SK-N-SH treated with all-trans-retinoic acid at 6 μM for 48 hours (cell line): ENCODE measurements at regions not wholly inside any gene's neighbourhood (a gene's known extent, or its start where the extent isn't known, plus 50 kb on each side); places are given as distances from the start of the nearest gene placed in this dataset.

ENCODE experiments used
- ATAC-seq: fragments of 200-7000 bp; cut with Tn5 transposase; 3 replicates; pipeline ENCODE4 v1.9.1; 2020; ENCODE audit warnings: mild to moderate bottlenecking, moderate library complexity
- ARNTL ChIP-seq: fragments of 450-650 bp; formaldehyde crosslinking; IDR thresholded peaks from 2 replicates; pipeline ENCODE4 v1.5.0; 2020; ENCODE audit warnings: low read depth, mild to moderate bottlenecking, moderate library complexity, borderline replicate concordance
- BACH2 ChIP-seq: fragments of 250-450 bp; sonication (Bioruptor Pico); IDR thresholded peaks from 2 replicates; pipeline ENCODE4 v1.9.0; 2021; ENCODE audit warnings: mild to moderate bottlenecking, borderline replicate concordance
- CREB5 ChIP-seq: fragments of 250-450 bp; sonication (Bioruptor Pico); IDR thresholded peaks from 2 replicates; pipeline ENCODE4 v1.5.1; 2020; ENCODE audit warnings: low read depth, mild to moderate bottlenecking, moderate library complexity
- CSDC2 ChIP-seq: fragments of 250-450 bp; sonication (Bioruptor Pico); IDR thresholded peaks from 2 replicates; pipeline ENCODE4 v1.5.0; 2020; ENCODE audit warnings: mild to moderate bottlenecking, moderate library complexity
- CSRNP3 ChIP-seq: fragments of 250-450 bp; sonication (Bioruptor Pico); IDR thresholded peaks from 2 replicates; pipeline ENCODE4 v1.5.1; 2021; ENCODE audit warnings: mild to moderate bottlenecking, moderate library complexity
- ESRRG ChIP-seq: fragments of 250-450 bp; sonication (Bioruptor Pico); IDR thresholded peaks from 2 replicates; pipeline ENCODE4 v1.6.1; 2021; ENCODE audit warnings: mild to moderate bottlenecking
- GLIS3 ChIP-seq: fragments of 250-450 bp; sonication (Bioruptor Pico); IDR thresholded peaks from 2 replicates; pipeline ENCODE4 v1.5.0; 2020; ENCODE audit warnings: mild to moderate bottlenecking, moderate library complexity
- ISL1 ChIP-seq: fragments of 250-450 bp; sonication (Bioruptor Pico); IDR thresholded peaks from 2 replicates; pipeline ENCODE4 v2.1.2; 2022; ENCODE audit warnings: mild to moderate bottlenecking, moderate library complexity
- PATZ1 ChIP-seq: fragments of 250-450 bp; sonication (Bioruptor Pico); IDR thresholded peaks from 2 replicates; pipeline ENCODE4 v1.8.0; 2020; ENCODE audit warnings: mild to moderate bottlenecking, moderate library complexity, borderline replicate concordance
- POU6F1 ChIP-seq: fragments of 250-450 bp; sonication (Bioruptor Pico); IDR thresholded peaks from 2 replicates; pipeline ENCODE4 v1.8.0; 2021; ENCODE audit warnings: low read depth, mild to moderate bottlenecking, moderate library complexity, borderline replicate concordance
- PPARA ChIP-seq: fragments of 250-450 bp; sonication (Bioruptor Pico); IDR thresholded peaks from 2 replicates; pipeline ENCODE4 v1.5.0; 2020; ENCODE audit warnings: mild to moderate bottlenecking, borderline replicate concordance
- SNAI2 ChIP-seq: fragments of 250-450 bp; sonication (Bioruptor Pico); IDR thresholded peaks from 2 replicates; pipeline ENCODE4 v1.5.0; 2020; ENCODE audit warnings: mild to moderate bottlenecking, moderate library complexity
- TCF4 ChIP-seq: fragments of 250-450 bp; sonication (Bioruptor Pico); IDR thresholded peaks from 2 replicates; pipeline ENCODE4 v1.8.0; 2021; ENCODE audit warnings: mild to moderate bottlenecking, moderate library complexity, borderline replicate concordance
- TOX ChIP-seq: fragments of 250-450 bp; sonication (Bioruptor Pico); IDR thresholded peaks from 2 replicates; pipeline ENCODE4 v1.8.0; 2021; ENCODE audit warnings: mild to moderate bottlenecking, moderate library complexity, borderline replicate concordance
- TSHZ2 ChIP-seq: fragments of 250-450 bp; sonication (Bioruptor Pico); IDR thresholded peaks from 2 replicates; pipeline ENCODE4 v1.5.0; 2020; ENCODE audit warnings: mild to moderate bottlenecking, moderate library complexity
- ZC3H10 ChIP-seq: fragments of 250-450 bp; sonication (Bioruptor Pico); IDR thresholded peaks from 2 replicates; pipeline ENCODE4 v1.5.1; 2021; ENCODE audit warnings: mild to moderate bottlenecking, moderate library complexity
- ZFP3 ChIP-seq: fragments of 250-450 bp; sonication (Bioruptor Pico); IDR thresholded peaks from 2 replicates; pipeline ENCODE4 v1.5.0; 2020; ENCODE audit warnings: mild to moderate bottlenecking, moderate library complexity
- ZFP30 ChIP-seq: fragments of 450-650 bp; formaldehyde crosslinking; IDR thresholded peaks from 2 replicates; pipeline ENCODE4 v1.5.0; 2022; ENCODE audit warnings: mild to moderate bottlenecking, moderate library complexity
- ZNF70 ChIP-seq: fragments of 450-650 bp; formaldehyde crosslinking; IDR thresholded peaks from 2 replicates; pipeline ENCODE4 v1.5.0; 2020; ENCODE audit warnings: mild to moderate bottlenecking, moderate library complexity
- ZNF8 ChIP-seq: fragments of 450-650 bp; formaldehyde crosslinking; IDR thresholded peaks from 2 replicates; pipeline ENCODE4 v1.5.0; 2020; ENCODE audit warnings: mild to moderate bottlenecking, moderate library complexity

GRCh38 chr15:46768287-46768686 lies 949.0 kb upstream of the SEMA6D start:
- TF ChIP-seq POU6F1 (CRISPR knock-in tag) (no peak), TCF4 (no peak), PPARA (CRISPR knock-in tag) (no peak), ARNTL (no peak), ZFP30 (CRISPR knock-in tag) (no peak), ZC3H10 (CRISPR knock-in tag) (no peak), CSRNP3 (no peak), ZNF70 (CRISPR knock-in tag) (no peak), BACH2 (CRISPR knock-in tag) (no peak), SNAI2 (no peak), PATZ1 (CRISPR knock-in tag) (no peak), TSHZ2 (no peak), ESRRG (no peak), CSDC2 (CRISPR knock-in tag) (no peak), GLIS3 (no peak), TOX (CRISPR knock-in tag) (no peak), ZFP3 (CRISPR knock-in tag) (no peak), CREB5 (CRISPR knock-in tag) (no peak), ISL1 (CRISPR knock-in tag) (no peak)
- no peak for ATAC-seq

GRCh38 chr15:46773016-46773415 lies 944.3 kb upstream of the SEMA6D start:
- TF ChIP-seq ARNTL (no peak), ZNF8 (CRISPR knock-in tag) (no peak), PPARA (CRISPR knock-in tag) (no peak), CSDC2 (CRISPR knock-in tag) (no peak)
- TF ChIP-seq, all 23 proteins: peak for 0
- no peak for ATAC-seq

GRCh38 chr15:46778876-46779275 lies 938.4 kb upstream of the SEMA6D start:
- no peak for TF ChIP-seq POU6F1 (CRISPR knock-in tag)
- TF ChIP-seq ZFP3 (CRISPR knock-in tag), result no peak
- no peak for TF ChIP-seq CREB5 (CRISPR knock-in tag)
- no peak for TF ChIP-seq ESRRG
- TF ChIP-seq CSRNP3, result no peak
- no peak for TF ChIP-seq GLIS3
- TF ChIP-seq ZNF8 (CRISPR knock-in tag), result no peak
- no peak for TF ChIP-seq ARNTL
- ATAC-seq, result no peak
